GM04504 (cell line): ENCODE measurements at regions not wholly inside any gene's neighbourhood (a gene's known extent, or its start where the extent isn't known, plus 50 kb on each side); places are given as distances from the start of the nearest gene placed in this dataset.

Experiments
- DNase-seq: peaks from one replicate; pipeline ENCODE4 v3.0.0-alpha.2; 2012; ENCODE audit warnings: low read depth

DNA sequence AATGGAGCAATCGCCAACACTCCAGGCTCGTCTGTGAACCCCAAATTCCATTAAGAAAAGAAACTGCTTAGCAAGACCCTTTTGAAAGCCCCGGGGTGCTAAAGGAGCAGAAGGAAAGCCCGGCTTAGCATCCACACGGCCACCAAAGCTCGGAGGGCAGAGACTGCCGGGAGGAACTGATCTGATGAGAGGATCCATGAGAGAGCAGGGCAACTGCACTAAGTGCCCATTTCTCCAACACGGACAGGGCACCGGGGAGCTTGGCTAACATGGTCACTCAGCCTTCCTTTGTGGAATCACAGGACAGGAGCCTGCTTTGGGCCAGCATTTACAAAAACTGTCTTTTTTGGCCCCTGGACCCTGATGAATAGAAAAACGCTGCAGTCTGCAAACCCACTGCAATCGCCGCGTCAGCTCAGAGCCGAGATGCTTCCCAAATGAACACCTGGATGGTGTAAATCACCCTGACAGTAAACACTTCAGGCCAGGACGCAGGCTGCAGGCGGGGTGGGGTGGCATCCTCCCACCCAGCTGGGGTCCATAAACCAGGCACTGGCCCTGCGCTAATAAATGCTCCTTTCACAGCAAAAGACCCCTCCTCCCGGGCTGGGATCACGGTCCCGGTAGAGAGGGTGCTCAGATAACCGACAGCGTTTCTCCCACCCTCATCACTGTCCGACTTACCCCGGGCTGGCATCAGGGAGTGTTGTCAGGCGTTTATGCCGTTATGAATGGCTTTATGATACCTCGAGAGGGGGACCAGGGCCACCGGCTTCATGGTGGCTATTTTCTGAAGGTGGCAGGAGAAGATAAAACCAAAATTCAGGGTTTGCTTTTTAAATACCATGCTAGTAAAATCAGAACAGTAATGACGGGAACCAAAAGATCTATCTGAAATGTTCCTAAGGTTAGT lies 299.5 kb downstream of the IRF8 start:
- no peak for DNase-seq

DNA sequence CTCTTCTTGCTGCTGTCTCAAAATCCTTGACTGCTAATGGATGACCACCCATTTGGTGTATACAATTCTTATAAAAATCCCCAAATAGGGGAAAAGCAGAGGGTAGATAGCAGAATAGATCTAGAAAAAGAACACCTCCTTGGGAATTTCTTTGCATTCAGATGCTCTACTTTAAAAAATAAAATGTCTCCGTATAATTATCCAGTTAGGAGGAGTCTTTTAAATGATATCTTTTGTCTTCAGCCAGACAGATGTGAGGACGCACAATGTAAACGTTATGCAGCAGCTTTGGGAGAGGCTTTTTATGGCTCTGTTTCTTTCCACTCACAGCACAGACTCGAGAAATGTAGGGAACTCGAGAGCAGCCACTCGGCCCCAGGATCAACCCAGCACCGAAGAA lies 300.2 kb downstream of the IRF8 start:
- no peak for DNase-seq

DNA sequence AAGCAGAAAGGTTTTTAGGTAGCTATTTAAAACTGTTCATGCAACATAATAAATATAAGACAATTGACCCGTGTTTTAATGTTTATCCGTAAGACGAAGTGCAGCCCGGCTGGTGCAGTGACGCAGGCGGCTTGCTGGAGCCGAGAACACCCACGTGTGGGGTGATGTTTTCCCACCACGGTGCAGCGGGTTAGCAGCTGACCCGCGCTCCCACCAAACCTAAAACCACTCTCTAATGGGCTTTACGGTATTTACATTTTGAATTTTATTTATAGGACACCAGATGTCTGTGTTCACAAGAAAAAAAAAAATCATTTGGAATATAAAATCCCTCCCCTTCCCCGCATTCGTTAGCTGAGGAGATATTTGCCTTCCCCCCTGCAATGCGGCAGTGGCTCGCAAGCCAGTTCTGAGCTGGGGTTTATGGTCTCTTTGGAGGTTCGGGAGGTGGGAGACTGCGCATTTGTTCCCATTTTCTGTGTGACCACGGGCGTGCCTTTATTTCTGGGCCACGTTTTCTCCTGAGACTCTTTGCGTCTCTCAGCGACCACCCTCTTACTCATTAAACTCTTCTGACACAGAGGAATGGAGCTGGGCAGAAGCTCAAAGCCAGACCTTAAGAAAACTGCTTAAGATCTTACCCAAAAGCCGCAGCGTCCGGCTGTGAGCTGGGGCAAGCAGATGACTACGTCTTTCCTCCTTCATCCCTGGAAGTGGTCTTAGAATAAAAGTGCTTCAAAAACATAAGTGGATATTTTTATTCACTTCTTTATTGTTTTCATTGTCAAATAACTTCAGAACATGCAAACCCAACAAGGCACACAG lies 301.1 kb downstream of the IRF8 start:
- no peak for DNase-seq

DNA sequence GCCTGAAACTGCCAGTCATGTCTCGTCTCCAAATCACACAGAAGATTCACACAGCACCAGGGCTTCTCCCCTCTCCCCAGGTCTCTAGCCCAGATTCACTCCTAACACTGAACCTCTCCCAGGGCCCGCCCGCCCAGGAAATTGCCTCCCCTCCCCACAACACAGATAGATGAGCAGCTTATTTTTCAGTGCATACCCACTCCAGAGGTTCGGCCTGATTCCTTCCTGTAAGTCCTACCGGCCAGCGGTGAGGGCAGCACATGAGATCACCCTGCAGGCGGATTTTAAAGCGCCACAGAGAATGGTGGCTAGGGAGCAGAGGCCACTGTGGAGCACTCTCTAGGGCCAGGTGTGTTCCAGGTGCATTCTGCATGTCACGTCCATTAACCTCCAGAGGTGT lies 301.8 kb downstream of the IRF8 start:
- DNase-seq: no peak

DNA sequence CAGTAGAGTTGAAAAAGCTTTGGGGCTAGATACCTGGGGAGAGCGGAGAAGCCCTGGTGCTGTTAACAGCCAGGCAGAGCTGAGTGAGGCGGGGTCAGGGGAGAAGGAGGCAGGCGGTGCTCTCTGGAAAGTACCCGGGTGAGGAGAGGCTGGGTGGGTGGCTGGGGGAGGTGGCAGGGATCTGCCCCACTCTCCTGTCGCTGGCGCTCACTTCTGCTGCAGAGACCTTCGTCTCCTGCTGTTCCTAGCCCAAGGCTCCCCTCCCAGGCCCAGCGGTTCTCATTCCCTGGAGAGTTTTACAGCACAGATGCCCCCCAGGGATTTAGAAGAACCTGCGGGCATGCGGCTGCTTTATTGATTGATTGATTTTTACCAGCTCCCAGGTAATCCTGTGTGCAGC lies 302.8 kb downstream of the IRF8 start:
- no peak for DNase-seq

DNA sequence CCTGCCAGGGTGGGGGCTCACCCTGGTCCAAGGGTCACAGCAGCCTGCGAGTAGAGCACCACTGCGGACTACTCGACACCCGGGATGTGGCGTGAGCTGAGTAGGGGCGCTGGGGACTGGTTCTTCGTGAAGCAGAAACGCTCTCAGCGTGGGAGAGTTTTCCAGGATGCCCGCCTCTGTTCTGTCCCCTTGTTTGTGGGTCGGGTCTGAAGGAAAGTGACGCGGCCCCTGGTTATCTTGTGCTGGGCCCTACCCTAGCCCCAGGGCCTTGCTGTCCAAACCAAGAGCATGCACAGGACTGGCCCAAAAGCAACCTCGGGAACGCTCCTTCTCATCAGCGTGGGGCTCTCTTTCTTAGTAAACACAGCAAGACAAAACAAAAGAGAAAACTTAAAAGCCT lies 303.3 kb downstream of the IRF8 start:
- no peak for DNase-seq

DNA sequence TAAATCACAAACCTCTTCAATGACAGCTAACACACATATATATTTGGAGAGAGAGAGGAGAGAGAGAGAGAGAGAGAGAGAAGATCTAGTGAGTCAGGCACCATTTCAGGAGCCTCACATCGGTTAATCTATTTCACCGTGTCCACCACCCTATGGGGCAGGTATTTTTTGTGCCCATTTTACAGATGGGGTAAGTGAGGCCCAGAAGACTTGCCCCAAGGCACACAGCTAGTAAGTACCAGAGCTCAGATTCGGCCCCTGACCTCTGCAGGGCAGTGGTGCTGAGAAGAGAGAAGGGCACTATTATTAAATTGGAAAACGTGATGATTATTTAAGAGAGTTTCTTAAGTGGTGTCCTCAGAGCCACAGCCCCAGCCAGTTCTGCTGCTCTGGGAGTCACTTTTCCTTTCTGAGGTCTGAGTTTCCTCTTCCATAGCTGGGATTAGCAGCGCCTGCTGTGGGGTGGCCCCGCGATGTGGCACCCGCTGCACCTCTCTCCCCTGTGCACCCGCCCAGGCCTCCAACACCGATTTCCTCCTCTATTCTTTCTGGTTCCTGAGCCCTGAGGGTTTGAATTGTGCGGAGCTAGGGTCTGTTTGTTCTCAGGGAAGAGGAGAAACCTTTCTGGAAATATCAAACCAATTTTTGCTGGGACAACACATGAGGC lies 303.9 kb downstream of the IRF8 start:
- no peak for DNase-seq

DNA sequence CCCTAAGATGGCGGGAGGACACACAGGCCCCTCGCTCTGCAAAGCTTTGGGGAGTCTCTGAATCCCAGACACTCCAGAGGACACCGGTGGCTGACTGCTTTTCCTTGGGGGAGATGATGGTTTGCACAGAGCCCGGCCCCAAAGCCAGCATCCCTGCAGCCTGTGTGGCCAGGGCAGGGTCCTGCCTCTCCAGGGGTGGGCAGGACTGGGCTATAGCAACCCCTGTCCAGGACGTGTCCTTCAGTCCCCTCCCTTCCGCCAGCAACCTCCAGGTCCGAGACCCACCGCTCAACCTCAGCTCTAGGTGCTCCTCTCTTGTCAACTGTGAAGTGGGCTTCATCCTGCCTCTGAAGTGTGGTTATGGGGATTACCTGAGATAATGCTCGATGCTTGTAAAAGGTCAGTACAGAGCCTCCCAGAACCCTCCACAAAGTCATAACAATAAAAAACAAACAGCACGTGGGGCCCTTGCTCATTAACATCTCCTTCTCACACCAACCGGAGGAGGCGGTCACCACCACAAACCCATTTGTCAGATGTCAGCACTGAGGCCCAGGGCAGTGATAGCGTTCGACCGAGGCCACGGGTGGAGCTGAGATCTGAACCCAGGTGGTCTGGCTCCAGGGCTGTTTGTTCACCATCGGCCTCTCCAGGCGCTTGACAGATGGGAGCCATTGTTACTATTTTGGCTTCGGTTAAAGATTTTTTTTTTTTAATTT lies 304.8 kb downstream of the IRF8 start:
- no peak for DNase-seq

DNA sequence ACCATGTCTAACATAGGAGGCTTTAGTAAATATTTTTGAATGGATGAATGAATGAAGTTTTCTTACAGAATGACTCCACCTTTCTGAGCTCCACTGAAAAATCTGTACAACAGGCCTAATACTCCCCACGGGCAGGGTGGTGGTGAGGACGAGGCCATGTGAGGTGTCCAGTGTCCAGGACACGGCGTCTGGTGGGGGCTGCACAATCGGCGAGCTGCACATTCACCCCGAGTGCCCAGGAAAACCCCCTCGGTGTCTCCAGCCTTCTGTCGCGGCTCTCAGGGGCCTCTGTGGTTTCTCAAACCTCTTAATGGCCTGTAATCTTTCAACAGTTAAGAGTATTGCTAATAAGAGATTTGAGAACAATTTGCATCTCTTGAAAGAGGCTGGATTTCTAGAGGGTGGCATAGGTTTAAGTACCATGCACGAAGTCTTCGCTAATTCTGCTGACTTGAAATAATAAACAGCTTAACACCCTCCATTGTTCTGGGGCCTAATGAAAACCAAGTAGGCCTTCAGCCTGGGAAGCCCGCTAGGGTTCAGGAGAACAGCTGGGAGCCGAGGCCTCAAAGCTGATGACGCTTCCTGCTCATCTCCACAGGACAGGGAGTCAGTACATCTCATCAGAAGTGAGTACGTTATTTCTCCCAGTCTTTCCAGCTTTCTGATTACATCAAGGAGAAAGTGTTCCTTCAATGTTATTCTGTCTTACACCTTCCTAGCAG lies 304.6 kb upstream of the FOXF1 start:
- DNase-seq: no peak

DNA sequence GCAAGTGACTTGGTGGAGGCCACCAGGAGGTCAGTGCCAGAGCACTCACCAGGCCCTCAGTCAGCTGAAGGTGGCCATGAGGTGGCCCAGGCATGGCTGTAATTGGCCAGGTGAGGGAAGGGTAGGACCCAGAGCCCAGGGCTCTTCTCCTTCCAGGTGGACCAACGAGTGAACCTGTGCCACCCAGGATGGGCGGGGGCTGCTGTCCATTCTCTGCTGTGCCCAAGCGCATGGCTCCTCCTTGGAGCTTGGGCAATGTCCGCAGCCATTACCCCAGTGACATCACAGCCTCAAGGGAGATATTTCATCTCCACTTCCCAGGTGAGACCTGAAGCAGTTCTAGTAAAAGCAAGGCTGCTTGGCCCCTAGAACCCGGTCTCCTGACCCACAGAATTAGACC lies 303.0 kb upstream of the FOXF1 start:
- DNase-seq: no peak

DNA sequence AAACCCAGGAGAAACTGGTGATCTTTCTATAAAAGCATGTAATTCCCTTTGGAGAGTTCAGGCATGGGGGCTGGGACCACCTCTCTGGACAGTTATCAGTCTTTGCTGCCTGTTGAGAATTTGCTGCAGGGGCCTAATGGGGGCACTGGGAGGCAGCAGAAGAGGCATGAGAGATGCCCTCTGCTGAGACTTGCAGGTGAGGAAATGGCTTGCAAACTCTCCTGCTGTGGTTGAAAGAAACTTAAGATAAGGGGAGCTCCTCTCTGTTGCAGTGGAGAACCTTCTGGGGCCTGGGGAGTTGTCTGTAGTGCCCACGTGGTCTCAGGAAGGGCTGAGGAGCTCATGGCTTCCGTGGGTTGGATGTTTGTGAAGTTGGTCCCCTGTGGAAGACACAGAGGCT lies 301.1 kb upstream of the FOXF1 start:
- no peak for DNase-seq

DNA sequence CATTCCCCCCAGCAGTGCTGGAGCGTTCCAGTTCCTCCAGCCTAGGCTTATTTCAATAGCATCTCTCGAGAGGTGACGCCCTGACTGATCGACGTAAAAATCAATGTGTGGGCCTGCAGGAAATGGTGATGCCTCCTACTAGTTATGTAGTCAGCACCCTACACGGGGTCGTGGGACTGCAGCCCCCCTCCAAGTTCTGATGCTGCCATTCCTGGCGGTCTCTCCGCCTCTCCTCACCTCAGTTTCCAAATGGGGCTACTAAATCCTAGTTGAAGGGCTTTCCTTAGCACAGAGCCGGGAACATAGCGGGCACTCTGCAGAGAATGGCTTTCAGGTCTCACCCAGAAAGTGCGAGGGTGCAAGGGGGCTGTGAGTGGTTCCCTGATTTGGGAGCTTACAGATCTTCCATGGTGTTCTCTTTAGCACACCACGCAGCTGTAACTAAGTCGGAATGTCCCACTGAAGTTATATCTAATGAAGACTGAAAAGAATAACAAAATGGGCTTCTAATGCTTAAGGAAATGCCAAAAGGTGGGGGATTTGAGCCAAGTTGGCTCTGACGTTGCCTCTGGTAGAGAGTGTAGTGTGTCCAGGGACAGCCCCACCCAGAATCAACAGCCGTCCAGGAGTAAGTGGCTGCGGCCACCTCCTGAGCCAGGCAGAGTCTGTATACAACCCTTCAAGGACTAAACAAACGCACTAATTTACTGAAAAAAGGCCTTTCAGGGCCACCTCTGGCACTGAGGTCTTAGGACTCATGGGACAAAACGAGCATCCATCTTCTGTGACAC lies 299.7 kb upstream of the FOXF1 start:
- no peak for DNase-seq

DNA sequence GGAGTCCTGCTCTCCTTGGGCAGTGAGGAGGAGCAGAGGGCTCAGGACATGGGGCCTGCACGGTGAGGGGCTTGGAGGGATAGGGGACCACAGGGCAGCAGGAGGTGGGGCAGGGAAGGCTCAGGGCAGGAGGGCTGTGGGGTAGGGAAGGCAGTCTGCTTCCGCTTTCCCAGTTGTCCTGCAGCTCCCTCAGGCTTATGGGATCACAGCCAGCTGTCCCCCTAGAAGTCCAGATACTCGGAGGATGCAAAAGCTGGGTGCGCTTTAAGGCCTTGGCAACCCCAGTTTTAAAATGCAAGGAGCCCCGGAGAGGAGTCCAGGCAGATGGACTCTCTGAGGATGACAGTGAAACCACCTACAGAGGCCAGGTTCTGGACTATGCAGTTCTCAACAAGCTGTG lies 299.1 kb upstream of the FOXF1 start:
- no peak for DNase-seq

DNA sequence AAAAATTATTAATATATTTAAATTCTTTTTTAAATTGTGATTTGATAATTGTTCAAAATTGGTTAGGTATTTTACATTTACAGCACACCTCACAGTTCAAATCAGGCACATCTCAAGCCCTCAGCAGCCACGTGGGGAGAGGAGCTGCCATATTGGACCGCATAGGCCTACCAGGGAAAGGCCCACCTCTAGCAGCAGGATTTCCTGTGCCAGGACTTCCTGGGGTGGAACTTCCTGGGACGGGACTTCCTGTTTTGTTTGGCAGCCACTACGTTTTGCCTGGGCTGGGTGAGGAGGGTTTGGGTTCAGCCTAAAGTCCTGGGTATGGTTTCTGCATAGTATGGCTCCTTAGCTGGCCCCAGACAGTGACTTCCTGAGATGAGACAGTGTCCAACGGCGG lies 298.5 kb upstream of the FOXF1 start:
- DNase-seq: no peak

DNA sequence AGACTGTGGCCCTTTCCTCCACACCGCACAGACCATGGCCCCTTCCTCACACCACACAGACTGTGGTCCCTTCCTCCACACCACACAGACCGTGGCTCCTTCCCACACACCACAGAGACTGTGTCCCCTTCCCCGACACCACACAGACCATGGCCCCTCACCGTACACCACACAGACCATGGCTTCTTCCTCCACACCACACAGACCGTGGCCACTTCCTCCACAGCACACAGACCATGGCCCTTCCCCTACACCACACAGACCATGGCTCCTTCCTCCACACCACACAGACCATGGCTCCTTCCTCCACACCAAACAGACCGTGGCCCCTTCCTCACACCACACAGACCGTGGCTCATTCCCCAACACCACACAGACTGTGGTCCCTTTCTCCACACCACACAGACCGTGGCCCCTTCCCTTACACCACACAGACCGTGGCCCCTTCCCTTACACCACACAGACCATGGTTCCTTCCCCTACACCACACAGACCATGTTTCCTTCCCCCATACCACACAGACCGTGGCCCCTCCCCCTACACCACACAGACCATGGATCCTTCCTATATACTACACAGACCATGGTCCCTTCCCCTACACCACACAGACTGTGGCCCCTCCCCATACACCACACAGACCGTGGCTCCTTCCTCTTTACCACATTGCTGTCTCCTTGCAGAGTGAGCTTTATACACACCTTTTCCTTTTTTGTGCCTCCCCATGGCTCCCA lies 297.5 kb upstream of the FOXF1 start:
- DNase-seq: no peak

DNA sequence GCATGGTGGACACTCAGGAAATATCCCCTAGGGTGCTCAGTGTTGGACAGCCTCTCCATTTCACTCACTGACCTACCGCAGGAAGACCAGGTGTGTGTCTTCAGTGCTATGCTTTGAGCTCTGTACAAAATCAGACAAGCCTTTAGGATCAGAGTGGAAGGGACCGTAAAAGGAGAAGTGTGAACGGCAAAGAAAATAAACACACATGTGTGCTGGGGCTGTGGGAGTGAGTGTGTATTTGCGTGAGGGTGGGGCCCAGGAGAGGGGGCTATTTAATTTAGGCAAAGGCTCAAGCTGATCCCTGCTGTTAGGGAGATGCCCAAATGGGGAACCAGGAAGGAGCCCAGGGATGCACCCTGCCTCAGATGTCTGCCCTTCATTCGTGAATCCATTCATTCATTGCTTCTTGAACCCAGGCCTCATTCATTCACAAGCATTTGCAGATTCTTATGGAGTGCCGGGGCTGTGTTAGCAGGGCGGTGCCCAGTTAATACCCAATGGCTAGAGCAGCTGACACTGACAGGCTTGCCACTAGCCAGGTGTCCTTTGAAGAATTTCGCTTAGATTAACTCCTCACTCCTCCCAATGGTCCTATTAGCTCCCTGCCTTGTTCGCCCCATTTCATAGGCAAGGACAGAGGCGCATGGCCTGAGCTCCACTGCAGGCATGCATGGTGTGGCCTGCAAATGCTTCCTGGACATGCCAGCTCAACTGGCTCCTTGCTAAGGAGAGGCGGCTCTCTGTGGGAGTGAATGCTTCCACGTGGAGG lies 296.7 kb upstream of the FOXF1 start:
- no peak for DNase-seq

DNA sequence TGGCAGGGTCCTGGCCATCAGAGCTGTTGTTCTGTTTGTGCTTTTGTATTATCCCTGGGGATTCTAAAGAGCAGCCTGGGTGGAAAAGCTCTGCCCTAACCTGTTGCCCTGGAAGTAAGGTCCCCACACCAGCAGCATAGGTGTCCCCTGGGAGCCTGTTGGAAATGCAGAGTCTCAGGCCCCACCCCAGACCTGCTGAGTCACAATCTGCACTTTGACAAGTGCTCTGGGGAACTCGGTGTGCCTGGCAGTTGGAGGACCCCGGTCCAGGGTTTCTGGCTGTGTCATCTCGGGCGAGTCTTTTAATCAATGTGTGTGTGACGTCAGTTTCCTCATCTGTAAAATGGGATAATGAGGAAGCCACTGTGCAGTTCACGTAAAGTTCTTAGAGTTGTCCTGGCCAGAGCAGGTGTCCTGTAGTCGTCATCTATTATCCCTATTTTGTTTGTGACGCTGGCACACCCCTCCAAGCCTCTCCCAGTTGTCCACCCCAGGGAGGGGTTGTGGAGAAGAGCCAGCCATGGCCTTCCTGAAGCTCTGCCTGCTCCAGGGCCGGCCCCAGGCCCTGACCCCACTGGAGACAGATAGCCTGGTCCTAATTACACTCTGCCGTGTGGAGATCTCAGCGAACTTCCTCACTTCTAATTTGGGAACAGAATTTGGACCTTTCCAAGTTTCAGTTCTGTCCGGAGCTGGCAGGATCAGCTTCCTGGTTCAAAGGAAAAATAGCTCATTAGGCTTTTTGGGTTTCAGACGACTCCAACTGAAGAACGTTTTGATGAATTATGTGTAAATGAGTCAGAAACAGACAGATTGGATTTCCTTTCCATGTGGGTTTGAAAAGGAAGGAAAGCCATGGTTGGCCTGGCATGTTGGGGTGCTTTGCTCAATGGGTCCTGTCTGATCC lies 295.7 kb upstream of the FOXF1 start:
- no peak for DNase-seq
